ENCODE measurements at regions not wholly inside any gene's neighbourhood (a gene's known extent, or its start where the extent isn't known, plus 50 kb on each side); places are given as distances from the start of the nearest gene placed in this dataset.

GRCh38 chr15:69505956-69506556 is 53.4 kb downstream of the RPLP1 start:
- no peak for DNase-seq

- no peak for DNase-seq
Observed at GRCh38 chr15:69508659-69509058, 56.0 kb downstream of the RPLP1 start.

- no peak for DNase-seq
Observed at GRCh38 chr15:69509131-69509530, 56.5 kb downstream of the RPLP1 start.

GRCh38 chr15:69510556-69510955 is 57.9 kb downstream of the RPLP1 start:
- no peak for DNase-seq

- DNase-seq = no peak
Observed at GRCh38 chr15:69511015-69511414, 58.4 kb downstream of the RPLP1 start.

GRCh38 chr15:69511716-69512340 is 59.2 kb downstream of the RPLP1 start:
- no peak for DNase-seq

- no peak for DNase-seq
Observed at GRCh38 chr15:69513450-69513960, 60.9 kb downstream of the RPLP1 start.

- DNase-seq = no peak
Observed at GRCh38 chr15:69513986-69514385, 61.4 kb downstream of the RPLP1 start.

GRCh38 chr15:69515508-69515907 is 62.9 kb downstream of the RPLP1 start:
- no peak for DNase-seq

GRCh38 chr15:69515926-69516325 is 63.3 kb downstream of the RPLP1 start:
- no peak for DNase-seq

GRCh38 chr15:69517052-69517451 is 64.4 kb downstream of the RPLP1 start:
- no peak for DNase-seq

GRCh38 chr15:69518806-69519205 is 66.2 kb downstream of the RPLP1 start:
- DNase-seq = no peak

GRCh38 chr15:69520067-69520466 is 67.4 kb downstream of the RPLP1 start:
- no peak for DNase-seq

- no peak for DNase-seq
Observed at GRCh38 chr15:69522361-69522760, 69.7 kb downstream of the RPLP1 start.

GRCh38 chr15:69523010-69524001 is 70.7 kb downstream of the RPLP1 start:
- DNase-seq = peak; percentile 55

- DNase-seq = no peak
Observed at GRCh38 chr15:69524296-69524695, 71.7 kb downstream of the RPLP1 start.

- DNase-seq = no peak
Observed at GRCh38 chr15:69524814-69525213, 72.2 kb downstream of the RPLP1 start.

- no peak for DNase-seq
Observed at GRCh38 chr15:69525543-69525942, 72.9 kb downstream of the RPLP1 start.

GRCh38 chr15:69526081-69527061 is 73.8 kb downstream of the RPLP1 start:
- DNase-seq = peak; percentile 15

- DNase-seq = no peak
Observed at GRCh38 chr15:69529141-69529540, 76.5 kb downstream of the RPLP1 start.

GRCh38 chr15:69529961-69530633 is 77.5 kb downstream of the RPLP1 start:
- no peak for DNase-seq

Measured in HCEC 1CT (cell line).